Fibroblast of skin of left biceps (primary cell): ENCODE measurements at regions not wholly inside any gene's neighbourhood (a gene's known extent, or its start where the extent isn't known, plus 50 kb on each side); places are given as distances from the start of the nearest gene placed in this dataset.
"Not testable (repeated sequence)": the region's sequence is repeated elsewhere in the genome, so short reads cannot be mapped to it uniquely, and the experiment has no call there.

Experiments
- DNase-seq, 2 experiments: peaks; one replicate each; pipeline ENCODE4 v3.0.0-alpha.2; 2013; ENCODE audit warnings: low read depth in 2 of 2

GRCh38 chr1:233722212-233722979 is 108.5 kb downstream of the KCNK1 start:
- no peak for DNase-seq

DNA sequence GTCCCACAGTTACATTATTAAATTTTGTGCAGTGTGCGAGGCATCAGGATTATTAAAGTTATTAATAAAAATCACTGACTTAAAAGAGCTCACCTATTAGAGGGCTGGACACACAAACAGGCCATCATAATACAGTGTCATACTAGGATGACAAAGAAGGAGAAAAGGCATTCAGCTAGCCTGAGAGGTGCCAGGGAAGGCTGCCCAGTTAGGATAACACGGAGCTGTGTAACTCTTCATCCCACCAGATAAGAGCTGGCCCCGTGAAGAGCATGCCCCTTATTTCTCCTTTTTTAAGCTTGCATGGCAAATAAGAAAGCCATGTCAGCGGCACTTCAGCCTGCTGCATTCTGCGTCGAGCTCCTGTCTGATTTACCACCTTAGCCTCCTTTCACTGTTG is 109.5 kb downstream of the KCNK1 start:
- no peak for DNase-seq

DNA sequence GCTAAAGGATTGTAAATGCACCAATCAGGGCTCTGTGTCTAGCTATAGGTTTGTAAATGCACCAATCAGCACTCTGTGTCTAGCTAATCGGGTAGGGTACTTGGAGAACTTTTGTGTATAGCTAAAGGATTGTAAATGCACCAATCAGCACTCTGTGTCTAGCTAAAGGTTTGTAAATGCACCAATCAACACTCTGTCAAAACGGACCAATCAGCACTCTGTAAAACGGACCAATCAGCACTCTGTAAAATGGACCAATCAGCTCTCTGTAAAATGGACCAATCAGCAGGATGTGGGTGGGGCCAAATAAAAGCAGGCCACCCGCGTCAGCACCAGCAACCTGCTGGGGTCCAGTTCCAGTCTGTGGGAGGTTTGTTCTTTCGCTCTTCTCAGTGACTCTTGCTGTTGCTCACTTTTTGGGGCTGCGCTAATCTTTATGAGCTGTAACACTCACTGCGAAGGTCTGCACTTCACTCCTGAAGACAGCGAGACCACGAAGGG is 110.3 kb downstream of the KCNK1 start:
- not testable (repeated sequence) for DNase-seq

- no peak for DNase-seq
Measured at GRCh38 chr1:233725423-233725822, 111.5 kb downstream of the KCNK1 start.

GRCh38 chr1:233728721-233729120 is 114.8 kb downstream of the KCNK1 start:
- no peak for DNase-seq

- DNase-seq, result no peak
Measured at GRCh38 chr1:233730380-233730779, 116.5 kb downstream of the KCNK1 start.

- no peak for DNase-seq
Measured at GRCh38 chr1:233730809-233731208, 116.9 kb downstream of the KCNK1 start.

- no peak for DNase-seq
Measured at GRCh38 chr1:233732206-233732605, 118.3 kb downstream of the KCNK1 start.

- no peak for DNase-seq
Measured at GRCh38 chr1:233734456-233734855, 120.5 kb downstream of the KCNK1 start.

- DNase-seq, result no peak
Measured at GRCh38 chr1:233735331-233735730, 121.4 kb downstream of the KCNK1 start.

DNA sequence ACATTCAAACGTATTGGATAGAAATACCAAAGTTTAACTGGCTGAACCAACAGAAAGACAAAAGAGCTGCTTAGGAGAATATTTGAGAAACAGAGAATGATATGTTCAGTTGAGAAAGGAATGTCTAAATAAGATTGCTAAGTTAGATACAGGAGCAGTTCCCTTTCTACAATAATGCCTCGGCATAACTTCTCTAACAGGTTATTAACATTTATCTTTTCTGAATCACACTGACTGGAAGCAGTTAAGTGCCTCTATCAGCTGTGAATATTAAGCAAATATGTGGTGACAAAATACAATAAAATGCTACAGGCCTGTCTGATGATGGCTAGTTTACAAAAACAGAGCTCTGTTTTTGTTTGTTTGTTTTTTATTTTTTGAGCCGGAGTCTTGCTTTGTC is 121.9 kb downstream of the KCNK1 start:
- DNase-seq, result no peak

DNA sequence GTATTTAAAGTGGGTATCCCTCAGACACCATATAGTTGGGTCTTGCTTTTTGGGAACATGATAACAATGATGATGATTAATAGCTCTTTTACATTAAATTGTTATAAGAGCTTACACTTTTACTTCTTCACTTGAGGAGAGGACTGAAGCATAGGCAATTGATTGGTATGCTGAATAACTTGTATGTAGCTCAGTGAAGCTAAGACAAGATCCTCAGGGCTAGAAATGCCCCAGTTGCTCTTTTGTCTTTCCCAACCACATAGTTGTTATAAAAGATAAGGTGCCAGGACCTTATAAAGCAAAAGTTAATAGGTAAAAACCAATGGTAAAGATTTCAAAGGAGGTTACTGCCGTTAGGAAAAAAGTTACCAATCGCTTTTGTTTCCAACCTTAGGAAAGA is 123.4 kb downstream of the KCNK1 start:
- no peak for DNase-seq

DNA sequence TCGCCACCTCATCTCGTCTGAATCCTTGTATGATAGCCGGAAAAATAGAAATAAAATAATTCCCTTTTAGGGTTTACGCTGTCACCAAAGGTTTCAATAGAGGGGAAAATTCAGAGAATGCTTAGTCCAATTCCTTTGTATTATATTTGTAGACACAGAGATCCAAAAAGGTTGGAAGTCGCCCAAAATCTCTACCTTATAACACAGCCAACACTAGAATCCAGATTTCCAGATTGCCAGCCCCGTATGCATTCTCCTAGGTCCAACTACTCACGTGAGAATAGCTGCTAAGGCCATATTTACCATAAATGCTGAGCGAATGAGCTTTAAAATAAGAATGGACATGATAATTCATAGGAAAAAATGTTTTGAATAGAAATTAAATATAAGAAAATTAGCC is 124.5 kb downstream of the KCNK1 start:
- DNase-seq, result no peak

GRCh38 chr1:233738850-233739249 is 124.9 kb downstream of the KCNK1 start:
- no peak for DNase-seq

GRCh38 chr1:233744779-233745513 is 131.0 kb downstream of the KCNK1 start:
- DNase-seq, result no peak

DNA sequence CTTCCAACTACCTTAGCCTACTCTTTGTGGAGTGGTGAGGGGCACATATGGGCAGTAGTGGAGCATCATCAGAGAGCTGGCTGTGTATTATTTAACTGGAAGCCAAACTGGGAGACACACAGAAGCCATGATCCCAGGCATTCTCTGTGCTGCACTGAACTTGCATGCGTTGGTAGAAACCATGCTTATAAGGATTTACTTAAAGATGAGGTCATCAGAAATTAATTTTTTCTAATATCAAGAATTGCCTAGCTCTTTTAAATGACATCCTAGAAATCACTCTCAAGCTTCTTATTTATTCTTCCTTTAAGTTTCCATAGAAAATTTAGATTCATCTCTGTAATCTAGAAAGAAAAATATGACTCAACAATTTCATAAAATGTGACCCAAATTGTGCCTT is 136.2 kb downstream of the KCNK1 start:
- DNase-seq, result no peak

GRCh38 chr1:233759665-233760064 is 144.8 kb upstream of the SLC35F3 start:
- no peak for DNase-seq

GRCh38 chr1:233764304-233764703 is 140.2 kb upstream of the SLC35F3 start:
- DNase-seq, result not testable (repeated sequence)

DNA sequence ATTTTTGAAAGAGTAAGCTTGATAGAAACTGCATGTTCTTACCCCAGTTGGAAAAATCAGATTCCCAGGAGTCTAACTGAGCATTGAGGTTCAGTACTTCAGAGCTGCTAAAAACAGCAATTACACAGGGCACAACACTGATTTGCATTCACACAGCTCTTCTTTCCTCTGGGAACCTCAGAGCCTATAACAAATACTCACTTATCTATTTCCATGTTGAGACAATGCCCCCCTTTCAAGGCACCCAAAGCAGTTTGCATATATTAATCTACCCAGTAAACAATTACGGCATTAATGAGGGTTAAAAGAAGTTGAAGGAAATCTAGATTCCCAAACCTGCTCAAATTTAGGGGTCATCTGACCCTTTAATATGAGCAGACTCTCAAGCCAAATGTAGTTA is 126.9 kb upstream of the SLC35F3 start:
- no peak for DNase-seq

- no peak for DNase-seq
Measured at GRCh38 chr1:233780049-233780448, 124.4 kb upstream of the SLC35F3 start.

DNA sequence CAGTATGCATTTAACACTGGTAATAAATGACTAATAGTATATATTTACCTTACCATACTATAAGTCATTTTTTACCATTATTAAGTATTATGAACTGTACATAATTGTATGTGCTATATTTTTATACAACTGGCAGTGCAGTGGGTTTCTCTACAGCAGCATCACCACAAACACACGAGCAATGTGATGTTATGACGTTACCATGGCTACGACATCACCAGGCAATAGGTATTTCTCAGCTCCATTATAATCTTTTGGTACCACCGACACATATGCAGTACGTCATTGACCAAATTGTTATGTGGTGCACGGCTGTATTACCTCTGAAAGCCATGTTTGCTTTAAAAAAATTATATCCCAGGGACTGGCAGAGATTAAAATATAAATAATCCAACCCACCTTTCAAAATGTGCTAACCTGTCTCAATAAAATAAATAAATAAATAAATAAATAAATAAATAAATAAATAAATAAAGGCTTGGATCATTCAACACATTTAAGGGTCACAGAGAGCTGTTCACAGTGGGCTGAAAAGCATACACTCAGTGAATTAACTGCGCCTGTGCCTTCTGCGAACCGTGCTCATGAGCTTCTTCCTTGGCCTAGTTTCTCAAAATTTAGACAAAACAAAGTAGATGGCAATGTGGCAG is 121.4 kb upstream of the SLC35F3 start:
- no peak for DNase-seq

DNA sequence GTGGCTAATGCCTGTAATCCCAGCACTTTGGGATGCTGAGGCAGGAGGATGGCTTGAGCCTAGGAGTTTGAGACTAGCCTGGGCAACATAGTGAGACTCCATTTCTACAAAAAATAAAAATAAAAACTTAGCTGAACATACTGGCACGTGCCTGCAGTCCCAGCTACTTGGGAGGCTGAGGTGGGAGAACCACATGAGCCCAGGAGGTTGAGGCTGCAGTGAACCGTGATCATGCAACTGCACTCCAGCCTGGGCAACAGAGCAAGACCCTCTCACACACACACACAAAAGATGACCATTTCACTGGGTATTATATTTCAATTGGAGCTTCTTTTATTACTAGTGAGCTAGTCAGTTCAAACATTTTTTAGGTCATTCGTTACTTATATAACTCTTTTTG is 116.9 kb upstream of the SLC35F3 start:
- no peak for DNase-seq

DNA sequence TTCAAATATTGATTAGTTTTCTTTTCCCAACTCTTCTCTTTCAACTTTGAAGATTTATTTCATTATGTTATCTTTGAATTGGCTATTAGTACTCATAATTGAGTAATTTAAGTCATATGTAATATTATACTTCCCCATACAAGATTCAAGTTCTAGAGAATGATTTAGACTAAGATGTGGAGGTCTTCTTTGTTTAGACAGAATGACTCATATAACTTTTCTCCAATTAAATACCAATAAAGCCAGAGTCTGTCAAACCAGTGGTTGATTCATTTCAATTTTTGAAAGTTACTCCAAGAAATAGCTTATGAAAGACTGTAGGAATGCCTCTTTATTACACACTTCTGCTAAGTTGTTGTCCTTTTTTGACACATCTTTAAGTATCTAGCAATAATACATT is 115.8 kb upstream of the SLC35F3 start:
- no peak for DNase-seq
